Parathyroid adenoma (tissue), 2 donors: ENCODE measurements at regions not wholly inside any gene's neighbourhood (a gene's known extent, or its start where the extent isn't known, plus 50 kb on each side); places are given as distances from the start of the nearest gene placed in this dataset.

Source experiments
- H2AFZ ChIP-seq: fragments of 300-600 bp; sonication (generic); one replicate; pipeline ENCODE4 v1.7.0; 2017; ENCODE audit warnings: antibody characterized with exemption, mild to moderate bottlenecking
- H3K27ac ChIP-seq: fragments of 300-600 bp; sonication (generic); one replicate; pipeline ENCODE4 v1.7.0; 2017
- H3K27me3 ChIP-seq: fragments of 300-600 bp; sonication (generic); one replicate; pipeline ENCODE4 v1.7.0; 2017; ENCODE audit warnings: low read length; ENCODE audit not compliant: control insufficient read depth, insufficient read depth
- H3K36me3 ChIP-seq: fragments of 300-600 bp; sonication (generic); one replicate; pipeline ENCODE4 v1.7.0; 2017; ENCODE audit warnings: low read length; ENCODE audit not compliant: control insufficient read depth, insufficient read depth
- H3K4me1 ChIP-seq: fragments of 300-600 bp; sonication (generic); one replicate; pipeline ENCODE4 v1.7.0; 2017; ENCODE audit warnings: control low read depth
- H3K4me2 ChIP-seq: fragments of 300-600 bp; sonication (generic); one replicate; pipeline ENCODE4 v1.7.0; 2017; ENCODE audit warnings: low read length
- H3K4me3 ChIP-seq: fragments of 300-600 bp; sonication (generic); one replicate; pipeline ENCODE4 v1.7.0; 2017; ENCODE audit warnings: low read depth, low read length
- H3K79me2 ChIP-seq: fragments of 300-600 bp; sonication (generic); one replicate; pipeline ENCODE4 v1.7.0; 2017; ENCODE audit warnings: control low read depth
- H3K9ac ChIP-seq: fragments of 300-600 bp; sonication (generic); one replicate; pipeline ENCODE4 v1.7.0; 2017; ENCODE audit warnings: mild to moderate bottlenecking
- H3K9me3 ChIP-seq: fragments of 300-600 bp; sonication (generic); one replicate; pipeline ENCODE4 v1.7.0; 2017; ENCODE audit warnings: low read length; ENCODE audit not compliant: control insufficient read depth
- TF ChIP-seq, protein P1 (sequence below): fragments of 300-600 bp; sonication (generic); IDR thresholded peaks from one replicate; pipeline ENCODE4 v1.7.0; 2017; ENCODE audit warnings: antibody characterized with exemption, mild to moderate bottlenecking
- donor health status: primary hyperparathyroidism.

DNA sequence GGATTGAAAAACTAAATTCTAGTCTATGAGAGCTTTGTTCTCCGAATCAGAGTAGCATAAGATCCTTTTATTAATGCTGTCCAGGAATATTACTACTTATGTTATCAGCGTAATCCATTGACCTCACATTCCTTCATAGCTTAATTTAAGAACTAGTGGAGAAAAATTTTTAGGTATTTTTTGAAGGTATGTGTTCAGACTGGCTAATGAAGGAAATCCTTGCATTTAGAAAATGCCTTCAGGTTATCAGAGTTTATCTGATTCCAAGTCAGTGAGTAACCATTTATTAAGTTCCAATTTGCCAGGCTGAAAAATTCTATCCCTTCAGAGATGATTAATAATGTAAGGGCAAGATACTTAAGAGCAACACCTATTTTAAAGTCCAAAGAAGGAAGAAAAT lies 338.2 kb upstream of the B3GALT2 start:
- no peaks in the 10 kb centered on the region for H3K4me1 ChIP-seq
- no peaks in the 10 kb centered on the region for H3K36me3 ChIP-seq
- no peak overlapping the region for H3K9ac ChIP-seq
- H3K27ac ChIP-seq: no peak overlapping the region
- H3K79me2 ChIP-seq: no peaks in the 10 kb centered on the region
- H3K4me2 ChIP-seq: no peak overlapping the region
- TF ChIP-seq, protein P1, sequence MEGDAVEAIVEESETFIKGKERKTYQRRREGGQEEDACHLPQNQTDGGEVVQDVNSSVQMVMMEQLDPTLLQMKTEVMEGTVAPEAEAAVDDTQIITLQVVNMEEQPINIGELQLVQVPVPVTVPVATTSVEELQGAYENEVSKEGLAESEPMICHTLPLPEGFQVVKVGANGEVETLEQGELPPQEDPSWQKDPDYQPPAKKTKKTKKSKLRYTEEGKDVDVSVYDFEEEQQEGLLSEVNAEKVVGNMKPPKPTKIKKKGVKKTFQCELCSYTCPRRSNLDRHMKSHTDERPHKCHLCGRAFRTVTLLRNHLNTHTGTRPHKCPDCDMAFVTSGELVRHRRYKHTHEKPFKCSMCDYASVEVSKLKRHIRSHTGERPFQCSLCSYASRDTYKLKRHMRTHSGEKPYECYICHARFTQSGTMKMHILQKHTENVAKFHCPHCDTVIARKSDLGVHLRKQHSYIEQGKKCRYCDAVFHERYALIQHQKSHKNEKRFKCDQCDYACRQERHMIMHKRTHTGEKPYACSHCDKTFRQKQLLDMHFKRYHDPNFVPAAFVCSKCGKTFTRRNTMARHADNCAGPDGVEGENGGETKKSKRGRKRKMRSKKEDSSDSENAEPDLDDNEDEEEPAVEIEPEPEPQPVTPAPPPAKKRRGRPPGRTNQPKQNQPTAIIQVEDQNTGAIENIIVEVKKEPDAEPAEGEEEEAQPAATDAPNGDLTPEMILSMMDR: no peak
- H2AFZ ChIP-seq: no peak overlapping the region
- no peaks in the 10 kb centered on the region for H3K27me3 ChIP-seq
- H3K4me3 ChIP-seq: no peak overlapping the region
- no peaks in the 10 kb centered on the region for H3K9me3 ChIP-seq

GRCh38 chr1:193524021-193524420 lies 337.6 kb upstream of the B3GALT2 start:
- Histone ChIP-seq H3K4me3 (no peak overlapping the region), H3K27ac (no peak overlapping the region), H3K9ac (no peak overlapping the region), H3K27me3 (no peaks in the 10 kb centered on the region), H3K79me2 (no peaks in the 10 kb centered on the region), H3K9me3 (no peaks in the 10 kb centered on the region), H3K36me3 (no peaks in the 10 kb centered on the region), H3K4me2 (no peak overlapping the region), H2AFZ (no peak overlapping the region), H3K4me1 (no peaks in the 10 kb centered on the region)
- TF ChIP-seq, protein P1: no peak

DNA sequence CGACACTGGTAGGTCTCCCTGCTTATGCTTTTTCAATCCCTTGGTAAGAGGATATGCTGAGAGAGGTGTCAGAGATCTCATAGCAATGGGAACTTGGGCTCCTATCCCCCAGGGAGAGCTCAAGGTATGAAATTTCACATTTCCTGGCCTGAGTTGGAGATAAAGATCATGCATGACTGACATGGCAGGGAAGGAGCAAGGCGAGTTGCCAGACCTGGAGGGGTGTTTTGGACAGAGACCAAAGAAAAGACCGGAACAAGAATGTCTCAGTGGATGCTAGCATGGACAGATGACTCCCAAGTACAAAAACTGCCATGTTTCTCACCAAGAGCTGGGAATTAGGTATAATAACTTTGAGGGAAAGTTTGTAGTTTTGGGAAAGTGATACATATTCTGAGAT lies 334.1 kb upstream of the B3GALT2 start:
- Histone ChIP-seq H3K36me3 (no peaks in the 10 kb centered on the region), H3K4me3 (no peak overlapping the region), H3K9me3 (no peaks in the 10 kb centered on the region), H3K27me3 (no peaks in the 10 kb centered on the region), H3K4me2 (no peak overlapping the region), H3K27ac (no peak overlapping the region), H3K79me2 (no peaks in the 10 kb centered on the region), H3K4me1 (no peaks in the 10 kb centered on the region), H2AFZ (no peak overlapping the region), H3K9ac (no peak overlapping the region)
- TF ChIP-seq, protein P1: no peak

DNA sequence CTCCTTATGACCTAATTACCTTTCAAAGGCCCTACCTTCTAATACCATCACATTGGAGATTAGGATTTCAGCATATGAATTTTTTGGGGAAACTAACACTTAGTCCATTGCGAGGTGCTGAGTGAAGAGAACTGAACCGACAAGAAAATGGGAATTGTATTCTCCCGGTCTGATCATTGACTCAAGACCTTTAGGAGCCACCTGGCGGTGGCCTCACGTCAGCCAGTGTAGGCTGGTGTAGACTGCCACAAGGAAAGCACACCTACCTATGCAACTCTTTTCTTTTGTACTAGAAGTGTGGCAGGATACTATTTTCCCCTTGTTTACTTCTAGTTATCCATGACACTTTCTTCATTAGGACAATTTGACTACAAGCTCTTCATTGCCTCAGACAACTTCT lies 333.5 kb upstream of the B3GALT2 start:
- TF ChIP-seq, protein P1: no peak
- Histone ChIP-seq H3K27me3 (no peaks in the 10 kb centered on the region), H3K4me3 (no peak overlapping the region), H3K27ac (no peak overlapping the region), H3K4me2 (no peak overlapping the region), H3K4me1 (no peaks in the 10 kb centered on the region), H3K79me2 (no peaks in the 10 kb centered on the region), H3K9me3 (no peaks in the 10 kb centered on the region), H3K36me3 (no peaks in the 10 kb centered on the region), H2AFZ (no peak overlapping the region), H3K9ac (no peak overlapping the region)

GRCh38 chr1:193516755-193517388 lies 330.5 kb upstream of the B3GALT2 start:
- Histone ChIP-seq H3K4me2 (no peak overlapping the region), H3K4me3 (no peak overlapping the region), H3K27ac (no peak overlapping the region), H3K79me2 (no peaks in the 10 kb centered on the region), H3K9ac (no peak overlapping the region), H3K27me3 (no peaks in the 10 kb centered on the region), H3K9me3 (no peaks in the 10 kb centered on the region), H3K36me3 (no peaks in the 10 kb centered on the region), H3K4me1 (no peaks in the 10 kb centered on the region), H2AFZ (no peak overlapping the region)
- TF ChIP-seq, protein P1: no peak
